Limb (tissue), 2 donors: ENCODE measurements at regions not wholly inside any gene's neighbourhood (a gene's known extent, or its start where the extent isn't known, plus 50 kb on each side); places are given as distances from the start of the nearest gene placed in this dataset.

Source experiments
- DNase-seq, 2 donors: peaks; one replicate each; pipeline ENCODE4 v3.0.0-alpha.2; 2016; ENCODE audit errors: extremely low spot score in 2 of 2

DNA sequence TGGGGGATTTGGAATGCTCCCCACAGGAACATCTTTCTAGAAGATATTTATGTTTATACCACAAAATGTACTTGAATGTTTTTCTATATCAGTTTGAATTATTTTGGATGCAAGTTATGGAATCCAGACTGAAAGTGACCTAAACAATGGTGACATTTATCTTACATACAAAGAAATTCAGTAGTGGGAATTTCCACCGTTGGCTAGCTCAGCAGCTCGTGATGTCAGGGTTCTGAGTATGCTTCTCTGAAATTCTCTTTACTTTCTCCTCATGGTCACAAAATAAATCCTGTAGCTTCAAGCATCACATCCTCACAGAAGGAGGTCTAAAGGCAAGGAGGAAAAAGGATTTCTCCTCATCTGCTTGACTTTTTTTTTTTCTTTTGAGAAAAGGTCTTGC, 105.3 kb downstream of the AKAIN1 start:
- no peak for DNase-seq

DNA sequence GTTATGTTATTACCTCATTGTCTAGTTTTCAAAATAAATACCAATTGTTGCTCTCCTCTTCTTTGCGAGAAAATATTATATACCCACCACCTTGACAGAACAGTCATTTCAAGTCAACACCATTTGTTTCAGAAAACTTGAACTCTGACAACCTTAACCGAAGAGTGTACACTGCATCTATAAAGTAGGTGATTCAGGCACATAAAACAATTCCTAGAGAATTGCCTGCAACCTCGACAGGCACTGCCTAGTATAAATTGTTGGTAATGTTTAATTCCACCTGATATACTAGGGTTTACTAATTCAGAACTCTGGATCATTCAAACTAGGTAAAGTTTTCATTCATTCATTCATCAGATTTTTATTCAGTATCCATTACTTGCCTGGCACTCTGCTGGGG, 121.8 kb downstream of the AKAIN1 start:
- DNase-seq = no peak

DNA sequence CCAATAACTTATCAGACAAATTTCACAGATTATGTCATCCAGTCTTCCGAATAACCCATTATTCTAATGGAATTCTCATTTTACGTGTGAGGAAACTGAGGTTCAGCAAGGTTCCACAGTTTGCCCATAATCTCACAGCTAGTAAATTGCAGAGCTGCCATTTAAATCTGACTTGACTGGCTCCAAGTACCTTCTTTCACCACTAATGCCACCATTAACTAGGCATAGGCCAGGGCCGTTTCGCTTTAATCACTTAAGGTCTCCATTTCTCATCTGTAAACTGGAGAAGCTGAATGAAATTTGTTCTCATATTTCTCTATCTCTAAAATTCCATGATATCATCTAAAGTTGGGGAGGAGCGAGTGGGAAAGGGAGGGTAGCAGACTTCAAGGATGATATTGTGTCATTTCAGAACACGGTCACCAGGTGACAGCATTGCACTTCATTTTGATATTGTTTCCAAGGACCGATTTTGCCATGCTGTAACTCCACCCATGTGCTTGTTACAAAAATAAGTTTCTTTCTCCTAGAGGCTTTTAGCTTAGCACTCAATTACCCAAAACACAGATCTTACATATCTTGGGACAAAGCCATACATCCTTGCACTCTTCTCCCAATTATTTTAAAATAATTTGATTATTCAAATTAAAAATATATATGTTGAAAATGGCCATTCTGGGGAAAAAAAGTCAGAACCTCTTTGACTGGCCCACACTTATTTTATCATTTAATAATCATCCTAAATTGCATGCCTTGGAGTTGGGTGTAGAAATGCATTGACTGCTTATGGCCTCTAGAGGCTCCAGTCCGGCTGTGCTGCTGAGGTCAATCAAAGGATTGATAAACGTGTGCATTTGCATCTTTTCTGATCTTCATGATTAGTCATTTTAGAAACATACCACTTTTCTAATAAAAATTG, 123.8 kb downstream of the AKAIN1 start:
- peak; percentile 34 to 44 for DNase-seq

DNA sequence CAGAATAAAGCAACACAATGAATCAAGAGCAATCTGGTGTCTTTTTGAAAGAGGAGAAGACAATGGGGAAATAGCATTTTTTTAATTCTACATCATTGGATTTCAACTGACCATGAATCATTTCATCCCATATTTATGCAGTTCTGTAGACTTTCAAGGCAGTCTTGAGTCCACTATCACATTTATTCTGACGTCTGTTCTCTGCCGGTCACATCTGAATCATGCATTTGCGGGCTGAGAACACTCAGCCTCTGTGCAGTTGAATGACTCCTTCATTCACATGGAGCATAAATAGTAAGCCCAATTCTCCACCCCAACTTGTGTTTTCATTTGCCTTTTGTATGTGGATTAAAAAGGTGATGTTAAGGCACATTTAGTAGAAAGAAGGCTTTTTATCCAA, 128.2 kb downstream of the AKAIN1 start:
- no peak for DNase-seq

DNA sequence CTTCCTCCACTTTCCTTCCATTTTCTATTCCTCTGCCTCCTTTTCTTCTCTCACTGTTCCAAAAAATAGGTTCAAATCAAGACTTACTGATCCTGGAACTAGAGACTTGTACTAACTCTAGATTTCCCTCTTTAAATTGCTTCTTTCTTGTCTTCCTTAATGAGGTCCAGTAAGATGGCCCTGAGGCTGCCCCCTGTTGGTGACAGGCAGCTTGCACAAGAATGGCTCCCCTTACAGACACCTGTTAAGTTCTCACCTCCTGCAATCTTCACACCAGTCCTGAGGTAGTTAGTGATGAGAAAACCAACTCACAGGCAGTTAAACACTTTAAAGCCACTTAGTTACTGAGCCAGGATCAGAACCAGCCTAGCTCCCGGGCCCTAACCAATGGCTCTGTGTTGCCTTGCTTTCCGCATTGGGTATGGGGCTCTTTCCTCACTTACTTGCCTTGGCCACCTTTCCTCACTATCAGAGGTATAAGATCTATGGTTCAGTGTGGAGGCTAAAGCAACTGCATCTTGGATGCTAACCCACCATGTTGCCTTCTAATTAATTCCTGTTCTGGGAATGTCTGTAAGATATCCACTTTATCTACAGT, 130.6 kb downstream of the AKAIN1 start:
- DNase-seq = no peak

DNA sequence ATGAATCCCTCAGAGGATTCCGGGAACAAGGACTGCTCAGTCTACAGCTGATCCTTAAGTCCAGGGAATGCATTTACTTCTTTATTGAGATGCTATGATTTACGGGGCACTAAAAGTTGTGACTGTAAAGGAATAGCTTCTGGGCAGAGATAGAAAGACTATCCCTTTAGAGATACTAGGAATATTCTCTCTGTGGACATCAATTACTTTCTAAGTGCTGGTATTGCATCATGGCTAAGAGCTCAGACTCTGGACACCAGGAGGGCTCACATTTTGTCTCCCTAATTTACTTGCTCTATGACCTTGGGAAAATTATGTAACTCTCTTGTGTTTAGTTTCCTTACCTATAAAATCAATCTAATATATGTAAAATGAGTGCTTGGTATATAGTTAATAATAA, 131.4 kb downstream of the AKAIN1 start:
- no peak for DNase-seq

DNA sequence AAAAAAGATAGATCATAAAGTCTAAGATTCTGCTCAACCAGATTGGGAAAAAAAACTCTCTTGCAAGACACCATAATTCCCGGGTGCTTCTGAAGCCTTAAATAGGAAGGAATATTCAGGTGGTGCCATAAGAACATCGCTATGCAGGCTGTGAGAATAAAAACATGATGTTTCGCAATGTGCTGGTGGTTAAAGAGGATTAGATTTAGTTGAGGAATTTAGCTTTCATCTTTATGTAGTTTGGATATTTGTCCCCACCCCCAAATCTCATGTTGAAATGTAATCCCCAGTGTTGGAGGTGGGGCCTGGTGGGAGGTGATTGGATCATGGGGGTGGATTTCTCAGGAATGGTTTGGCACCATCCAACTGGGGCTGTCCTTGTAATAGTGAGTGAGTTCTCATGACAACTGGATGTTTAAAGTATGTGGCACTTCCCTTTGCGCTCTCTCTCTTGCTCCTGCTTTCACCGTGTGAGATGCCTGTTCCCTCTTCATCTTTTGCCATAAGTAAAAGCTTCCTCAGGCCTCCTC, 132.2 kb downstream of the AKAIN1 start:
- DNase-seq = no peak

DNA sequence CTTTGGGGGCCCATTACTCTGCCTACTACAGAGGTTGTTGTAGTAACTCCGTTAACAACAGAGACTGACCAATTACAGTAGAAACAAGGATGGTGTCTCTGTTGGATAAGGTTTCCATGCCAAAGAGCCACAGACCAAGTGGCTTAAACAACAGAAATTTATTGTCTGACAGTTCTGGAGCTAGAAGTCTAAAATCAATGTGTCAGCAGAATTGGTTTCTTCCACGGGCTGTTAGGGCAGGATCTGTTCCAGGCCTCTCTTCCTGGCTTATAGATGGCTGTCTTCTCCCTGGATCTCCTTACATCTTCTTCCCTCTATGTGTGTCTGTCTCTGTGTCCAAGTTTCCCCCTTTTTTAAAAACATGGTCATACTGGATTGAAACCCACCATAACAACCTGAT, 135.3 kb downstream of the AKAIN1 start:
- no peak for DNase-seq

DNA sequence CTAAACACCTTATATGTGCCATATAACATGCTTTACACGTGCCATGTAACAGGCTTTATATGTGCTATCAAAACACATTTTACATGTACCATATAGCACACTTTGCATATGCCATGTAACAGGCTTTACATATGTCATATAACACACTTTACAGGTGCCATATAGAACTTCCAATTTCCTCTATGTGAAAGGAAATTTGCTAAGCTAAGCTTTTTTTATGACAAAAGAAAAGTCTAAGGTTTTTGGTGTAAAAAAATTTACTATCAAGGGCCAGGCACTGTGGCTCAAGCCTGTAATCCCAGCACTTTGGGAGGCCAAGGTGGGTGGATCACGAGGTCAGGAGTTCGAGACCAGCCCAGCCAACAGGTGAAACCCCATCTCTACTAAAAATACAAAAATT, 136.5 kb downstream of the AKAIN1 start:
- DNase-seq = no peak

DNA sequence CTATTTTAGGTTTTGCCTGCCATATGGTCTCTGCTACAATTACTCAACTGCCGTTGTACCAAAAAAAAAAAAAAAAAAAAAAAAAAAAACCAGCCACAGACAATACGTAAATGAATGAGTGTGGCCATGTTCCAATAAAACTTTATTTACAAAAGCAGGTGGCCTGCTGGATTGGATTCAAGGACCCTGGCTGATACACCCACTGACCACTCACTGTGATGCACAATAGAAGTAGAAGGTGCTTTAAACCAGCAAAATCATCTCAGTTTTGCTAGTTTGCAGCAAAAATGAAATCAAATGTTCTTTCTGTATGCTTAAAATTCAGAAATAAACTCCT, 137.4 kb downstream of the AKAIN1 start:
- DNase-seq = no peak

DNA sequence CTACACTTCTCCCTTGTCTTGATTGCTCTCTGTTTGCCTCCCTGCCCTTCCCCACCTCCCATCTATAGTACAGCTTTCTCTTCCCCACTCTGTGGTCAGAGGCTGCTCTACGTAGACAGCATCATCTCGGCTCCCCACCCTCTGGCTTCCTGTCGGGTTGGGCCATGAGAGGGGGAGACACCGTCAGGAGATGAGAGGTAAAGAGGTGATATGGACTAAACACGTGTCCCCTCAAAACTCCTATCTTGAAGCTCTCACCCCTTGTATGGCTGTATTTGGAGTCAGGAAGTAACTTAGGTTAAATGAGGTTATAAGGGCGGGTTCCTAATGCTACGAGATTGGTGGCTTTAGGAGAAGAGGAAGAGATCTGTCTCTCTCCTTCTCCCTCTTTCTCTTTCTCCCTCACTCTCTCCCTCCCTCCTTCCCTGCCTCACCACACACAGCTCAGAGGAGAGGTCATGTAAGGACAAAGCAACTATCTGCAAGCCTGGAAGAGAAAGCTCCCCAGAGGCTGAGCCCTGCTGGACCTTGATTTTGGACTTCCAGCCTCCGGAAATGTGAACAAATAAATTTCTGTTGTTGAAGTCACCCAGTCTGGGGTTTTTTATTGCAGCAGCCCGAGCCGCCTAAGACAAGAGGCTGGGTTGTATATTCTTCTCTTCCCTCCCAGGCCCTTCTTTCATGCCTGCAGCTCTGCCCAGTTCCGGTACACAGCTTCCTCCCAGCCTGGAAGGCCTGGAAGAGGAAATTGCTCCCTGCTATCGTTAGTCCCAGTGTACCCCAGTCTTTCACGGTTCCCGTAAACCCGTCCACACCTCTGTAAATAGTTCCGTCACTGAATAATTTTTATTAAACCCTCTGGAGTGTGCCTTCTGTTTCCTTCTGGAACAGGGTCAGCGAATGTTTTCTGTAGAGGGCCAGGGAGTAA, 138.0 kb downstream of the AKAIN1 start:
- no peak for DNase-seq

DNA sequence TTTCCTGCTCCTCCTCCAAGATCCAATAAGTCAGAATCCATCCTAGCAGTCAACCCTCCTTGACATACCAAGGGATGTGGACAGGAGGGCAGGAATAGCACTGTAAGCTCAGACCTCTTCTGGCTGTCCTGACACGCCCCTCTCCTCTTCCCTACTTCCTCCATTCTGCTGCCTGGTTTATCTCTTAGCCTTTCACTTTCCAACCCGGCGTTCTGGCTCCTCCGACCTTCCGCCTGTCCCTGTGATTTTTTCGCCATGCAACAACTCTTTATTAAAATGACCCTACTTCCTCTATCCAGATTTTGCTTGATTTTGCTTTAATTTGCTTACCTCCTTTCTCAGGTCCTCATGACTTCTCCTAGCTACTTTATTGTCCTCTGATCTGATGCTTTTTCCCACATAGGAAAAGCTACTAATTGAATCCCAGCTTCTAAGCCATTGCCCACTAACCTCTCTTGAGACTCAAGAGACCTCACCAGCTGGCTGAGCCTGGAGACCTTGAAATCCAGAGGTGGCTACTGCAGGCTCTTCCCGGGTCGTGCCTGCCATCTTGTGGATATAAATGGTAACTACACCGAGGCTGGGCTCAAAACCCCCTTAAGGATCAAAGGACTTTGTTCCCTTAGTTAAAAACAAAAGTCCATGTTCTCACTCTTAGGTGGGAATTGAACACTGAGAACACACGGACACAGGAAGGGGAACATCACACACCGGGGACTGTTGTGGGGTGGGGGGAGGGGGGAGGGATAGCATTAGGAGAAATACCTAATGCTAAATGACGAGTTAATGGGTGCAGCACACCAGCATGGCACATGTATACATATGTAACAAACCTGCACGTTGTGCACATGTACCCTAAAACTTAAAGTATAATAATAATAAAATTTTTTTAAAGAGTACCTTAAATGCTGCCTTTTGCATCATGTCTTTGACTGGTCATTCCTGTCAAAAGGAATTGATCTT, 139.4 kb downstream of the AKAIN1 start:
- DNase-seq = peak; percentile 30 to 78

DNA sequence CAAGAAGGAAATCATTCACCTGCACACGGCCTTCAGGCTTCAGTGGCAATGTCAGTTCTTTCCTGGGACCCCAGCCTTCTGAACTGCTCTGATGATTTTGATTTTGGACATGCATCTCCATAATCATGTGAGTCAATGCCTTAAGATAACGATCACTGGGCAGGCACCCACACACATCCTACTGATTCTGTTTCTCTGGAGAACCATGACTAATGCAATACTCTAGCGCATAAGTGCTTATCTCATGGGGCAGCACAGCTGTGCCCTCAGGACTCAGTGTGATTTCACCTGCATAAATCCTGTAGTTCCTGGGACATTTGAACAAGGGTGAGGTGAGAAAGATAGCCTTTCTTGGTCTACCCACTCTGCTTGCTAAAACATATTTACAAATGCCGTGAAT, 144.6 kb downstream of the AKAIN1 start:
- no peak for DNase-seq

DNA sequence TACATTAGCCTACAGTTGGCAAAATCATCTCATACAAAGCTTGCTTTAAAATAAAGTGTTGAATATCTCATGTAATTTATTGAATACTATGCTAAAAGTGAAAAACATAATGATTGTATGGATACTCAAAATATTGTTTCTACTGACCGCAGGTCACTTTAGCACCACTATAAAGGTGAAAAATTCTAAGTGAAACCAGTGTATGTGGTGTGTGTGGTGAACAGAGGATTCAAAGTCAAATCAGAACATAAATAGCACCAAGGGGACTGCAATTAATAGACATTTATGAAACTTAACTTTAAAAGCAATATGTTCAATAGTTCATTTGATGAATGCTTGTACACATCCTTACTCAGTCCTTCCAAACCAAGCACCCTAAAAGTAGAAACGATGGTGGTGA, 145.8 kb downstream of the AKAIN1 start:
- DNase-seq = no peak

DNA sequence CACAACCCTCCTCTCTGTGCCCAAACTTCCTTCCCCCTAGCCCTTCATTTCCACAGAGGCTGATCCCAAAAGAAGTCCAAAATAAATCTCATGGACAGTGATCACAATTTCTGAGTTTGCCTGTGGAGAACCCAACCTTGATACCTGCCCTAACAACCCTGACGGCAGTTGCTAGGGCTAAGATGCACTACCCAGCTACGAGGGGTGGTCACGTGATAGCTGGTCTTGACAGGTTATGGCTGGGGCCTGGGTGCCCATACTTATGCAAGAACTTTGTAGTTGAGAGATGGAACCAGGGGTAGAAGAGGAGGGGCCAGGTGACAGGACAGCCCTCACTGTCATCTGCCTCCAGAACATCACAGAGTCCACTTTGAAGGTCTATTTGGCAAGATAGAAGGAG, 147.9 kb downstream of the AKAIN1 start:
- DNase-seq = no peak

DNA sequence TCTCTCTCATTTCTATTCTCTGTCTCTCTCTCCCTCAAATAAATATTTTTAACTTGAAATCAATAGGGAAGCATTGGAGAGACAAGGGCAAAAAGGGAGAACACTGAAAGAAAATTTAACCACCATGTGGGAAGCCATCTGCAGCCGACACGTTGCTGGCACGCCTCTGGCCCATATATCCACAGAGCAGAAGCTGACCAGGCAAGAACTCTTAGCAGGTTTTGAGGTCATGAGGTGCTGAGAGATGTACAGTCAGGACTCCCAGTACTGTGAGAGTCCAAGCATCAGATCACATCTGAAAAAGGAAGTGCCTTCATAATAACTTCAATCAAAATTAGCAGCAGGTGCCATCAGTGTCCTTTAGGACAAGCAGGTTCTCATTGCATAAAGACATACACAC, 156.6 kb downstream of the AKAIN1 start:
- DNase-seq = no peak

DNA sequence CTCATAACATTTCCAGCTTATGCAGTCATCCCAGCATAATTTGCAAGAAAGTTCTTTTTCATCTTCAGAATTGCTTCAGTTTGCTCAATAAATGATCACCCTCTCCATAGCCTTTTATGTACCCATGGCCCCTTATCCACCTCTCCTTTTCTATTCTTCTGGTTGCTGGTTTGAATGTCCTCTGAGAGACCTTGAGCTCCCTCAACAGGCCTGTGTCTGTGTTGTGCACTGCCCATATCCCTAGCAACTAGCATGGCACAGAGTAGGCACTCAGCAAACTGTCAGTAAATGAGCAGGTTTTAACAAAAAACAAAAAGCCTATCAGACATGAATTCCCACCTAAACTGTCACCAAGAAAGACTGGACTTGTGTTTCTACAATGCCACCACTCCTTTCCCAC, 160.5 kb downstream of the AKAIN1 start:
- no peak for DNase-seq

DNA sequence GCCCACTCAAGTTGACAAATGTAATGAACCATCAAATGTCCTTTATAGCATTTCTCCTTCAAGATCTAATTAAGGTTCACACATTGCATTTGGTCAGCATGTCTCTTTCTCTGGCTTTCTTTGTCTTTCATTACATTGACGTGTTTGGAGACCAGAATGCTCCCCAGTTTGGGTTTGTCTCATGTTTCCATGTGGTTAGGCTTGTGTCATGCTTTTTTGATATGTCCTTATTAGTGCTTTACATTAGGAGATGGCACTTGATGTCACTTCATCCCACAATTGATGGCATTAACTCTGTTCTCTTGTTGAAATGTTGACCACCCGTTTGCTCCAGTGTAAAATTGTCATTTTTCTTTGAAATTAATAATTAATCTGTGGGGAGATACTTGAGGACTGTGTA, 165.8 kb downstream of the AKAIN1 start:
- DNase-seq = no peak

DNA sequence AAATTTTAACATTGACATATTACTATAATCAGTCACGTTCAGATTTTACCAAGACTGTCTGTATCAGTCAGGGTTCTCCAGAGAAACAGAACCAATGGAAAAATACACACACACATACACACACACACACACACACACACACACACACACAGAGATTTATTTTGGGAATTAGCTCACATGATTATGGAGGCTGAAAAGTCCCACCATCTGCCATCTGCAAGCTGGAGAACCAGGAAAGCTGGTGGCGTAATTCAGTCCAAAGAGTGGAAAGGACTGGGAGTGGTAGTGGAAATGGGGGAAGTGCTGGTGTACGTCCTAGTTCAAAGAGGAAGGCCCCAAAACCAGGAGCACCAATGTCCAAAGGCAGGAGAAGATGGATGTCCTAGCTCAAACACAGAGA, 166.4 kb downstream of the AKAIN1 start:
- DNase-seq = no peak

DNA sequence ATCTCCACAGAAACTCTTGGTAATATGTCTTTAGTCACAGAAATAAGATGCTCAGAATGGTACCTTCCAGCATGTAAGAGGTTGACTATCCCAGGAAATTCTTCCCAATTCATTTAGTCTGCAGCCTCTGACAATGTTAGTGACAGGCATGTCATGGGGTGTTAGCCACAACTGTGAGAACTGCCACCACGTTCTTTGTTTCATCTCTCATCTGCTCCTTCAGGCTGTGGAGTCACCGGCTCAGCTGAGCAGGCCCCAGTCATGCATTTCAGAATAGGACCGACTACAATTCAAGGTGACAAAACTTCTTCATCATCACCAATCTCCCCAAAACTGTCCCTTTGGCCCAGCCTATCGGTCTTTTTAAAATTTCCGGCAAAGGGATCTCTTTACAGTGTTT, 167.5 kb downstream of the AKAIN1 start:
- no peak for DNase-seq

DNA sequence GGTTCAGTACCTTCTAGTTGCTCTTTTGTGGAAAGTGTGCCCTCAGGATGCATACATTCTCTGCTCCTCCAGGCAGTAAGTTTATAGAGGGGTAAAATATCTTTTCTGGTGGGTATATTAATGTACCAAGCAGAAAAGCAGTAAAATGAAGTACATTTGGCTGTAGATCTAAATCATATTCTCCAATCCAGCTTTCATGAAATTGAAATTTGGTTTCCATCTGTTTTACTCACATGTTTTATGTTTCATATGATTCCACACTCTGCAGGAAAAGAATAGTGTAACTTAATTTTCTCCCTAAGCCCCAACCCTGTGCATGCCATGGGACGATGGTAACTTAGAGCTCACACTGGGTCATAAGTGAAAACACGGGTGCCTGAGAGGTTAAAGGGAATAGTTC, 172.3 kb downstream of the AKAIN1 start:
- DNase-seq = no peak
